SK-N-SH (cell line): ENCODE measurements at regions not wholly inside any gene's neighbourhood (a gene's known extent, or its start where the extent isn't known, plus 50 kb on each side); places are given as distances from the start of the nearest gene placed in this dataset.

Experiments
- CTCF ChIA-PET: fragments of 300-600, 350-600 bp; formaldehyde crosslinking; extraction: SDS; loops from one replicate; lab custom pipeline; 2021; lab: Yijun Ruan, JAX
- POLR2A ChIA-PET: fragments of 350-600 bp; sonication (Branson Sonifier 250); formaldehyde crosslinking; extraction: SDS; loops from one replicate; lab custom pipeline; 2020; ENCODE audit warnings: antibody characterized with exemption, inconsistent platforms; lab: Yijun Ruan, JAX
- DNase-seq: peaks from one replicate; pipeline ENCODE4 v3.0.0; 2012
- H2AFZ ChIP-seq: fragments of 200-600 bp; sonication (generic); 2 replicates; pipeline ENCODE4 v1.8.1; 2016; ENCODE audit warnings: antibody characterized with exemption, mild to moderate bottlenecking, low read depth
- H3F3A ChIP-seq: fragments of 200-600 bp; sonication (generic); replicated peaks from 2 replicates; pipeline ENCODE3; 2016; ENCODE audit warnings: antibody characterized with exemption, mild to moderate bottlenecking; ENCODE audit not compliant: insufficient read depth
- H3K27ac ChIP-seq, 2 experiments: fragments of 200-500 bp in 1 of 2; fragments of 200-600 bp in 1 of 2; sonication (Bioruptor generic) in 1 of 2; sonication (generic), shearing (Covaris generic) in 1 of 2; 2 replicates each; pipeline versions ENCODE4 v1.5.1 to v1.6.1; 2014 to 2016; ENCODE audit warnings: low read depth in 2 of 2, inconsistent platforms in 1 of 2, low read length in 1 of 2, mild to moderate bottlenecking in 1 of 2, mixed read lengths in 1 of 2
- H3K27me3 ChIP-seq: fragments of 200-600 bp; sonication (generic), shearing (Covaris generic); 2 replicates; pipeline ENCODE4 v1.6.1; 2016; ENCODE audit warnings: mixed run types; ENCODE audit not compliant: insufficient read depth
- H3K36me3 ChIP-seq, 2 experiments: fragments of 200-500 bp in 1 of 2; fragments of 200-600 bp in 1 of 2; sonication (Bioruptor generic) in 1 of 2; sonication (generic) in 1 of 2; replicated peaks in 1 of 2; 2 replicates each; pipeline versions ENCODE3 to v1.5.1; 2014 to 2016; ENCODE audit warnings: low read length in 1 of 2, mild to moderate bottlenecking in 1 of 2; ENCODE audit not compliant: insufficient read depth in 2 of 2, control insufficient read depth in 1 of 2
- H3K4me1 ChIP-seq, 2 experiments: fragments of 200-500 bp in 1 of 2; fragments of 200-600 bp in 1 of 2; sonication (Bioruptor generic) in 1 of 2; sonication (generic), shearing (Covaris generic) in 1 of 2; 2 replicates each; pipeline versions ENCODE4 v1.5.1 to v1.6.1; 2014 to 2016; ENCODE audit warnings: low read depth in 1 of 2, low read length in 1 of 2, mixed run types in 1 of 2; ENCODE audit not compliant: insufficient read depth in 2 of 2, control insufficient read depth in 1 of 2
- H3K4me2 ChIP-seq: fragments of 200-600 bp; sonication (generic), shearing (Covaris generic); 2 replicates; pipeline ENCODE4 v1.6.1; 2017; ENCODE audit warnings: mixed run types
- H3K4me3 ChIP-seq, 2 experiments: fragments of 200-500 bp in 1 of 2; fragments of 200-600 bp in 1 of 2; sonication (Bioruptor generic) in 1 of 2; sonication (generic), shearing (Covaris generic) in 1 of 2; 2 replicates each; pipeline versions ENCODE4 v1.5.1 to v1.8.1; 2014 to 2016; ENCODE audit warnings: low read depth in 2 of 2, inconsistent platforms in 1 of 2, low read length in 1 of 2, mild to moderate bottlenecking in 1 of 2, mixed read lengths in 1 of 2, moderate library complexity in 1 of 2
- H3K79me2 ChIP-seq: fragments of 200-600 bp; sonication (generic); 2 replicates; pipeline ENCODE4 v1.8.1; 2017; ENCODE audit warnings: mild to moderate bottlenecking; ENCODE audit not compliant: insufficient read depth
- H3K9ac ChIP-seq: fragments of 200-600 bp; sonication (generic); 2 replicates; pipeline ENCODE4 v1.6.1; 2017; ENCODE audit warnings: mixed run types
- H3K9me2 ChIP-seq: fragments of 200-600 bp; sonication (generic); 2 replicates; pipeline ENCODE4 v1.6.1; 2017; ENCODE audit warnings: mixed run types
- H3K9me3 ChIP-seq: fragments of 200-600 bp; sonication (generic); 2 replicates; pipeline ENCODE4 v1.6.1; 2017; ENCODE audit warnings: mixed run types, mild to moderate bottlenecking, moderate library complexity
- H4K20me1 ChIP-seq: fragments of 200-600 bp; sonication (generic); 2 replicates; pipeline ENCODE4 v1.6.1; 2017; ENCODE audit warnings: mild to moderate bottlenecking, mixed run types; ENCODE audit not compliant: insufficient read depth
- EP300 ChIP-seq, 2 experiments: IDR thresholded peaks; 2 replicates each; pipeline versions ENCODE4 v1.4.0 to v1.6.1; 2012; ENCODE audit warnings: borderline replicate concordance in 1 of 2, low read depth in 1 of 2, low read length in 1 of 2
- FOSL2 ChIP-seq: IDR thresholded peaks from 2 replicates; pipeline ENCODE4 v1.4.0; 2012; ENCODE audit warnings: low read depth, mild to moderate bottlenecking, moderate library complexity, borderline replicate concordance
- FOXJ3 ChIP-seq: sonication (generic); formaldehyde crosslinking; IDR thresholded peaks from 2 replicates; pipeline ENCODE4 v1.5.1; 2020; ENCODE audit warnings: mild to moderate bottlenecking, missing genetic modification reagents
- JUND ChIP-seq: IDR thresholded peaks from 2 replicates; pipeline ENCODE4 v1.4.0; 2012
- MEF2A ChIP-seq: IDR thresholded peaks from 2 replicates; pipeline ENCODE4 v1.4.0; 2012; ENCODE audit warnings: low read depth, borderline replicate concordance
- NRF1 ChIP-seq: IDR thresholded peaks from 2 replicates; pipeline ENCODE4 v1.6.1; 2012; ENCODE audit warnings: low read depth, mild to moderate bottlenecking, low read length
- RAD21 ChIP-seq: IDR thresholded peaks from 2 replicates; pipeline ENCODE4 v1.6.1; 2012; ENCODE audit warnings: mild to moderate bottlenecking, low read length
- WGBS: methylation state at CpG from one replicate; pipeline ENCODE4 v1.1.6; 2017; ENCODE audit warnings: low lambda C conversion rate; 5-methylcytosine and 5-hydroxymethylcytosine counted together
- TF ChIP-seq, protein P1 (sequence below): IDR thresholded peaks from 2 replicates; pipeline ENCODE4 v1.4.0; 2012; ENCODE audit warnings: low read depth, borderline replicate concordance
- TF ChIP-seq, protein P2 (sequence below): fragments of 150-350 bp; IDR thresholded peaks from 2 replicates; pipeline ENCODE4 v1.6.1; 2016; ENCODE audit warnings: mild to moderate bottlenecking, low read depth, low read length
- TF ChIP-seq, protein P3 (sequence below): IDR thresholded peaks from 2 replicates; pipeline ENCODE4 v1.4.0; 2012; ENCODE audit warnings: low read depth, borderline replicate concordance
- TF ChIP-seq, protein P4 (sequence below): IDR thresholded peaks from 2 replicates; pipeline ENCODE4 v1.4.0; 2012; ENCODE audit warnings: low read depth

DNA sequence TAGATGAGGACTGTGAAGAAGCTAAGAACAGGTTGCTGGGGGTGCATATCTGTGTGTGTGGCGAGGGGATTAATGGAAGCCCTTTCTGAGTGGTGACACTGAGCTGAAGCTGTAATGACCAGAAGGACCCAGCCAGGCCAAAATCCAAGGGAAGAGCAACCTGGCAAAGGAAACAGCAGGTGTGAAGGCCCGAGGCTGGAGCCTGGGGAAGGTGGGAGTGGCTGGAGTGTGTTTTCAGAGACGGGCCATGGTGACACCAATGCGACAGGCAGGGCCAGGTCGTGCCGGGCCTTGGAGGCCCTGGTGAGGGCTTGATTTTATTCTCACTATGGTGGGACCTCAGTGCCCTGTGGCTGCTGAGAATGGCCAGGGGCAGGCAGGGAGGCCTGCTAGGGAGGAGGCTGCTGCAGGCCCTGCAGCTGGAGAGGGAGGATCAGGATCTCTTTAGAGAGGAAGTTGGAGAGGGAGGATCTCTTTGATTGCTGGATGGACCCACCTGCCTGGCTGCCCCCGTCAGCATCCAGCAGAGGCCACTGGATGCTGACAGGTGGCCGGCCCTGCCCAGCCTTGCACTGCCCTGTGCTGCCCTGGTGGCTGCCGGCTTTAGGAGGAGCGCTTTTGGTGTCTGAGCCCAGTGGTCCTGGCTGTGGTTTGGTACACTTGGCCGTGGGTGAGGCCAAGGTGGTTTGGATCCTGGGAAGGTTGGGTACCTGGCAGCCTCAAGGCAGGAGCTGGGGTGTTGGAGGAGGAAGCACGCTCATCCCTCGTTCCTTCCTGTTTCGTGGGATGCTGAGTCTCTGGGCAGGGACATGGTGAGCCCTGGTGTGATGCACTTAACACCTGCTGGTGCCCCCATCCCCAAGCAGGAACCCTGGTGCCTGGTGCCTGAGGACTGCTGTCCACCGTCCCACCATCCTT, 188.3 kb downstream of the SEC14L1 start:
- H3K9me2 ChIP-seq, result no peaks in the 10 kb centered on the region
- no peaks in the 10 kb centered on the region for H4K20me1 ChIP-seq
- no peaks in the 10 kb centered on the region for H3K27me3 ChIP-seq
- H3K27ac ChIP-seq, result no peak overlapping the region; a peak in 1 of 4 replicates
- H3K9ac ChIP-seq, result no peak overlapping the region
- no peak for TF ChIP-seq MEF2A
- TF ChIP-seq, protein P1, sequence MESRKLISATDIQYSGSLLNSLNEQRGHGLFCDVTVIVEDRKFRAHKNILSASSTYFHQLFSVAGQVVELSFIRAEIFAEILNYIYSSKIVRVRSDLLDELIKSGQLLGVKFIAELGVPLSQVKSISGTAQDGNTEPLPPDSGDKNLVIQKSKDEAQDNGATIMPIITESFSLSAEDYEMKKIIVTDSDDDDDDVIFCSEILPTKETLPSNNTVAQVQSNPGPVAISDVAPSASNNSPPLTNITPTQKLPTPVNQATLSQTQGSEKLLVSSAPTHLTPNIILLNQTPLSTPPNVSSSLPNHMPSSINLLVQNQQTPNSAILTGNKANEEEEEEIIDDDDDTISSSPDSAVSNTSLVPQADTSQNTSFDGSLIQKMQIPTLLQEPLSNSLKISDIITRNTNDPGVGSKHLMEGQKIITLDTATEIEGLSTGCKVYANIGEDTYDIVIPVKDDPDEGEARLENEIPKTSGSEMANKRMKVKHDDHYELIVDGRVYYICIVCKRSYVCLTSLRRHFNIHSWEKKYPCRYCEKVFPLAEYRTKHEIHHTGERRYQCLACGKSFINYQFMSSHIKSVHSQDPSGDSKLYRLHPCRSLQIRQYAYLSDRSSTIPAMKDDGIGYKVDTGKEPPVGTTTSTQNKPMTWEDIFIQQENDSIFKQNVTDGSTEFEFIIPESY, result no peak
- TF ChIP-seq FOXJ3 (CRISPR knock-in tag), result no peak
- TF ChIP-seq FOSL2, result no peak
- no peak for TF ChIP-seq JUND
- TF ChIP-seq EP300 (IDR thresholded peaks at IDR 0.05; ENCODE audit: borderline replicate concordance in 1 of 2, low read depth in 1 of 2, low read length in 1 of 2), result no peak
- TF ChIP-seq, protein P2, sequence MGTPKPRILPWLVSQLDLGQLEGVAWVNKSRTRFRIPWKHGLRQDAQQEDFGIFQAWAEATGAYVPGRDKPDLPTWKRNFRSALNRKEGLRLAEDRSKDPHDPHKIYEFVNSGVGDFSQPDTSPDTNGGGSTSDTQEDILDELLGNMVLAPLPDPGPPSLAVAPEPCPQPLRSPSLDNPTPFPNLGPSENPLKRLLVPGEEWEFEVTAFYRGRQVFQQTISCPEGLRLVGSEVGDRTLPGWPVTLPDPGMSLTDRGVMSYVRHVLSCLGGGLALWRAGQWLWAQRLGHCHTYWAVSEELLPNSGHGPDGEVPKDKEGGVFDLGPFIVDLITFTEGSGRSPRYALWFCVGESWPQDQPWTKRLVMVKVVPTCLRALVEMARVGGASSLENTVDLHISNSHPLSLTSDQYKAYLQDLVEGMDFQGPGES, result no peak
- TF ChIP-seq RAD21, result no peak
- TF ChIP-seq, protein P3, sequence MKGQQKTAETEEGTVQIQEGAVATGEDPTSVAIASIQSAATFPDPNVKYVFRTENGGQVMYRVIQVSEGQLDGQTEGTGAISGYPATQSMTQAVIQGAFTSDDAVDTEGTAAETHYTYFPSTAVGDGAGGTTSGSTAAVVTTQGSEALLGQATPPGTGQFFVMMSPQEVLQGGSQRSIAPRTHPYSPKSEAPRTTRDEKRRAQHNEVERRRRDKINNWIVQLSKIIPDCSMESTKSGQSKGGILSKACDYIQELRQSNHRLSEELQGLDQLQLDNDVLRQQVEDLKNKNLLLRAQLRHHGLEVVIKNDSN, result no peak
- TF ChIP-seq, protein P4, sequence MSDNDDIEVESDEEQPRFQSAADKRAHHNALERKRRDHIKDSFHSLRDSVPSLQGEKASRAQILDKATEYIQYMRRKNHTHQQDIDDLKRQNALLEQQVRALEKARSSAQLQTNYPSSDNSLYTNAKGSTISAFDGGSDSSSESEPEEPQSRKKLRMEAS, result no peak
- no peak for TF ChIP-seq NRF1
- H3K4me2 ChIP-seq, result no peak overlapping the region
- peaks cover 7% of the 10 kb centered on the region for H3K9me3 ChIP-seq
- H3K4me3 ChIP-seq, result no peak overlapping the region
- H3K36me3 ChIP-seq, result peaks cover 0 to 8% of the 10 kb centered on the region in 2 experiments
- ChIA-PET POLR2A (no interaction called here), CTCF (interaction anchor here (1.1 to 8.3 kb wide), 10 partner anchors 14 to 171 kb away, joined by 3 to 205 read pairs (median 30); no protein-coding TSS in a partner anchor)
- WGBS, result 84% methylated on average over 12 of the region's 15 CpGs
- peaks cover 31% of the 10 kb centered on the region for H3F3A ChIP-seq
- DNase-seq, result no peak
- peaks cover 75% of the 10 kb centered on the region for H3K79me2 ChIP-seq
- H2AFZ ChIP-seq, result no peak overlapping the region
- H3K4me1 ChIP-seq, result peaks cover 13 to 28% of the 10 kb centered on the region in 2 experiments; a peak in 3 of 4 replicates
